OCI-LY7 (cell line): ENCODE measurements at regions not wholly inside any gene's neighbourhood (a gene's known extent, or its start where the extent isn't known, plus 50 kb on each side); places are given as distances from the start of the nearest gene placed in this dataset.

ENCODE experiments used
- CTCF ChIP-seq: fragments of 200-600 bp; sonication (generic); conservative IDR thresholded peaks from 2 replicates; pipeline ENCODE4 v1.5.1; 2014; ENCODE audit warnings: mild to moderate bottlenecking, antibody characterized with exemption, low read length, moderate library complexity, mixed read lengths
- EZH2phosphoT487 ChIP-seq: fragments of 200-600 bp; sonication (generic); IDR thresholded peaks from 2 replicates; pipeline ENCODE4 v1.6.1; 2018; ENCODE audit warnings: low read depth, borderline replicate concordance, mild to moderate bottlenecking, mixed run types, antibody characterized with exemption, low read length, moderate library complexity, mixed read lengths

- TF ChIP-seq CTCF = no peak
- no peak for TF ChIP-seq EZH2phosphoT487
Observed at GRCh38 chr1:172931761-172932160, 119.0 kb downstream of the TNFSF18 start.
